DND-41 (cell line): ENCODE measurements at regions not wholly inside any gene's neighbourhood (a gene's known extent, or its start where the extent isn't known, plus 50 kb on each side); places are given as distances from the start of the nearest gene placed in this dataset.

Source experiments
- EZH2 ChIP-seq: IDR thresholded peaks from 3 replicates; pipeline ENCODE4 v1.6.1; 2012; ENCODE audit warnings: borderline replicate concordance, low read depth, mild to moderate bottlenecking, moderate library complexity, low read length, inconsistent platforms; ENCODE audit not compliant: severe bottlenecking
- TF ChIP-seq, protein P1 (sequence below): IDR thresholded peaks from 2 replicates; pipeline ENCODE4 v1.5.1; 2012; ENCODE audit warnings: borderline replicate concordance, low read length, moderate library complexity, mild to moderate bottlenecking; ENCODE audit not compliant: poor library complexity, severe bottlenecking; ENCODE audit errors: extremely low read depth

- TF ChIP-seq, protein P1, sequence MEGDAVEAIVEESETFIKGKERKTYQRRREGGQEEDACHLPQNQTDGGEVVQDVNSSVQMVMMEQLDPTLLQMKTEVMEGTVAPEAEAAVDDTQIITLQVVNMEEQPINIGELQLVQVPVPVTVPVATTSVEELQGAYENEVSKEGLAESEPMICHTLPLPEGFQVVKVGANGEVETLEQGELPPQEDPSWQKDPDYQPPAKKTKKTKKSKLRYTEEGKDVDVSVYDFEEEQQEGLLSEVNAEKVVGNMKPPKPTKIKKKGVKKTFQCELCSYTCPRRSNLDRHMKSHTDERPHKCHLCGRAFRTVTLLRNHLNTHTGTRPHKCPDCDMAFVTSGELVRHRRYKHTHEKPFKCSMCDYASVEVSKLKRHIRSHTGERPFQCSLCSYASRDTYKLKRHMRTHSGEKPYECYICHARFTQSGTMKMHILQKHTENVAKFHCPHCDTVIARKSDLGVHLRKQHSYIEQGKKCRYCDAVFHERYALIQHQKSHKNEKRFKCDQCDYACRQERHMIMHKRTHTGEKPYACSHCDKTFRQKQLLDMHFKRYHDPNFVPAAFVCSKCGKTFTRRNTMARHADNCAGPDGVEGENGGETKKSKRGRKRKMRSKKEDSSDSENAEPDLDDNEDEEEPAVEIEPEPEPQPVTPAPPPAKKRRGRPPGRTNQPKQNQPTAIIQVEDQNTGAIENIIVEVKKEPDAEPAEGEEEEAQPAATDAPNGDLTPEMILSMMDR, result no peak
- TF ChIP-seq EZH2, result no peak
Observed at GRCh38 chr2:180144338-180144813, 137.3 kb upstream of the CWC22 start.
